ENCODE measurements at regions not wholly inside any gene's neighbourhood (a gene's known extent, or its start where the extent isn't known, plus 50 kb on each side); places are given as distances from the start of the nearest gene placed in this dataset.
"Not testable (repeated sequence)": the region's sequence is repeated elsewhere in the genome, so short reads cannot be mapped to it uniquely, and the experiment has no call there.

GRCh38 chr13:58882516-58882915, 1251.0 kb downstream of the PCDH17 start:
- DNase-seq (ENCODE audit: low read depth in 4 of 4, low spot score in 1 of 4): no peak

DNA sequence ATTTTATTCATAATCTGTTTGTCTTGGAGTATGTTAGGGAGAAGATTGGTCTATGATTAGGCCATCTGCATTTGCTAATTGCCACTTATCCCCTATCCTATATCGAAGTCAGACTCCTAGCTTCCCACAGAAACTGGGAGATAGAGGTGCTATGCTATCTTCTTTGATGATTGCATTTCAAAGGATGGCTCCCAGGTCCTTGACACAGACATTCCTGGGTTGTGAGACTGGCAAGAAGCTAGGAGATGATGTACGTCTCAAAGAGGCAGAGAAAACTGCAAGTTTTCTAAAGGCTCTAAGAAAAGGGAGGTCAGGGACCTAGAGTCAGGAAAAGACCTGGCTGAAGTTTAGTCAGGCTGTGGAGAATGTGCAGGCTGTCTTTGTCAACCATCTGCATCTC, 1251.9 kb downstream of the PCDH17 start:
- no peak for DNase-seq (ENCODE audit: low read depth in 4 of 4, low spot score in 1 of 4)

DNA sequence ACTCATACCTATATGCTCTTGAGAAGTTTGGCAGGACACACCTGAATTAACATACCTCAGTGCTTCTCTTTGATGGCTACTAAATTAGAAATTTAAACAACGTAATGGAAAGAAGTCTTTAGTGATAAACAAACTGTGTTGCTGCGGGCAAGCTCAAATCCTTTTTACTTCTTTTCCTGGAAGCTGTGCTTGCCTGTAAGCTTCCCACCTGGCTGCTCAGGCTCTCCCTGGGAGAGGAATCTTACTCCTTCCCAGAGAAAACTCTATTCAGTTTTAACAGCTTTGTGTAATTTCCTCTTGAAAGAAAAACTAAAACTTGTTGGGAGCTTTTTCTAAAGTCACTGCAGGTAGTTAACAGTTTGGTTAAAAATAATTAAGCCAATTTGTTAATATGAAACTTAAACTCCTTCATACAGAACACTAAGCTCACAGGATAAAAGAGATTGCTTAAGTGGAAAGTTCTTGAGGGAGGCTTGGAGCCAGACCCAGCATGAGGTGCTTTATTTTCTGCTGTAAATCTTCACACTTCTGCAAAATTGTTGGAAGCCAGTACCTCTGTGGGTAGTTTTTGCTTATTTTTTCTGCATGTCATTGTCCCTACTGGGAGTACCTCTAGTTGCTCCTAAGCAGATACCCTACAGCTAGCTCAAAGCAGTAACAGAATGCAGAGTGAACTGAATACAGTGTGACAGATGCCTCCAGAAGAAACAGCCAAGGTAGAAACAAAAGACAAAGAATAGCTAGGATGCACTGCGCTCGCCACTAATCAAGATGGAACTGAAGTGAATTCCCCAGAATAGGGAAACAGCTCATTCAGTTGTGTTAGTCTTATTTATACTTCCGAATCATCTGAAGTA, 1253.0 kb downstream of the PCDH17 start:
- DNase-seq (ENCODE audit: low read depth in 4 of 4, low spot score in 1 of 4): no peak

DNA sequence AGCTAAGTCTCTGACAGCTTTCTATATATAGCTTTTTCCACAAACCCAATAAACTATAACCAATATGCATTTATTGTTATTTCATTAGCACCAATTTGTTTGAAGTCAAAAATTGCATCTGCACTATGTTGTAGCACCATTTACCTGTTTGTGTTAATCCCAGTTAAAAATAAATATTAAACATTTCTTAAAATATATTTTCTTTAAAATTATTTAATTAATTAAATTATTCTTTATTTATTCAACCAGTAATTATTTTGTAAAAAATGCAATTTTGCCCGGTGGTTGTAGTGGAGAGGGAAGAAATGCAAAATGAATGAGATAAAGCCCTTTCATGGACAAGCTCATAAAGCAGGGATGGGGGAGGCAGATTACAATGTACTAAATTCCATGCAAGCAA, 1257.9 kb downstream of the PCDH17 start:
- DNase-seq (ENCODE audit: low read depth in 4 of 4, low spot score in 1 of 4): no peak

DNA sequence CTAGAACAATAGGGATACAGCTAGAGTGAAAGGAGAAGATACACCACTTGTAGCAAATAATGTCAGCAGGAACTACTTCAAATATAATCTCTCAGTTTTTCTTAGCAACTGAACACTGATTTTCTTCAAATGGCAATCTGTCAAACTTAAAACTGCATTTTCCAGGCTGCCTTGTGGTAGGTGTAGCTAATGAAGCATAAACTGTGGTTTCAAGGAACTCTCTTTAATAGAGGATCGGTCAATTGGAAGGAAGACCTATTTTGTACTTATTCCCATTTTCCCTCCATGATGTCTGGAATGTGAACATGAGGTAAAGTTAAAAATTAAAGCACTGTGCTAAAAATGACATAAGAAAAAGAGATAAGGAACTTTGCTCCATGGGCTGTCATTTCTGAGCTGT, 1261.9 kb downstream of the PCDH17 start:
- DNase-seq (ENCODE audit: low read depth in 4 of 4, low spot score in 1 of 4): no peak

GRCh38 chr13:58906329-58907007, 1257.3 kb downstream of the DIAPH3 start:
- no peak for DNase-seq (ENCODE audit: low read depth in 4 of 4, low spot score in 1 of 4)

DNA sequence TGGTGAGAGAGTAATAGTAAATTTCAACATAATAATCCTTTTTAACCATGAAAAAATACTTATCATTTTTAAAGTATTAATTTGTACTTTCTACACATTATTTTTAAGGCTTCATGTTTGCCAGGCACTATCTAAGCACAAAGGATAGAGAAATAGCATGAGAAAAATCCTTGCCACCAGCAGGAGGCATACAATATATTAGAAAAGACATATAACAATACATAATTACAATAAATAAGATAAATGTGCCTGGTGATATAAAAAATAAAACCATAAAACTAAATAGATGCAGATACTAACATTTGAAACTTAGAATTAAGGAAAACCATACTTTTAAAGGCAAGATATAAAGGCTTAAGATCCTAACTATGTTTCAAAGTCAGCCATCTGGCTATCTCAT, 1256.4 kb downstream of the DIAPH3 start:
- DNase-seq (ENCODE audit: low read depth in 4 of 4, low spot score in 1 of 4): no peak

GRCh38 chr13:58908019-58908679, 1255.6 kb downstream of the DIAPH3 start:
- DNase-seq (ENCODE audit: low read depth in 4 of 4, low spot score in 1 of 4): no peak

- no peak for DNase-seq (ENCODE audit: low read depth in 4 of 4, low spot score in 1 of 4)
Observed at GRCh38 chr13:58919551-58919950, 1244.2 kb downstream of the DIAPH3 start.

- DNase-seq (ENCODE audit: low read depth in 4 of 4, low spot score in 1 of 4): no peak
Observed at GRCh38 chr13:58921129-58921528, 1242.6 kb downstream of the DIAPH3 start.

DNA sequence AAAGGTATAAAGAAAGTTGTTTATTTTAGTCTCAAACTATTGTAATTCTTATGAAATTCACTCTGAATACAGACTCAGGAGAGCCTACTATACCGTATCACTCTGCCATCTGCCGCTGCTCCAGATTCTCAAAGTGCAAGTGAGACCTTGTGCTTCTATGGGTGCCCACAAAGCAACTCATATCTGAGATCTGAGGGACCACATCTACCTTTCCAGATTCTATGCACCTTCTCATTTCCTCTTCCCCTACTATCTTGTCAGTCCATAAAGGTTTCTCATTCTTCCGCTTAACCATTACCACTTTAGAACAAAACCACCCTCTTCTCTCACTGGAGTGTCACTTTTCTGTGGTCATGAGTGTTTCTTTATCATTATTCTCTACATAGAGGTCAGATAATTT, 1236.9 kb downstream of the DIAPH3 start:
- DNase-seq (ENCODE audit: low read depth in 4 of 4, low spot score in 1 of 4): no peak

DNA sequence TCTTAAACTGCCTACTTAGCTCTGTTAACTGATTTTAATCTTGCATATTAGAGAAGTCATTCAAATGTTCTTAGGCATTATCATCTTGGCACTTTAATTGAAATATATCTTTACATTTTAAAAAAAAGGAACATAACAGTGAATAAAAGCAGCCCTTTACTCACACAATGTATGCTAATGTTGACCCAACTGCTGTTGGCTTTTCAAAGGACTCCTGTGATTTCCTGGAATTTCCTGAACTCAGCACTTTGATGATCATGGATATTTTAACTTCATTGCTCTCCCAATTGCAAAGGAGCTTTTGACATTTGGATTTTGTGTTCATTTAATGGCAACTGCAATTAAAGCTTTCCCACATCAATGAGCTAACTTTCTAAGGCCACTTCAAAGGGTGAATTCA, 1230.3 kb downstream of the DIAPH3 start:
- no peak for DNase-seq (ENCODE audit: low read depth in 4 of 4, low spot score in 1 of 4)

GRCh38 chr13:58935689-58936088, 1228.0 kb downstream of the DIAPH3 start:
- DNase-seq (ENCODE audit: low read depth in 4 of 4, low spot score in 1 of 4): no peak

GRCh38 chr13:58946274-58946673, 1217.5 kb downstream of the DIAPH3 start:
- no peak for DNase-seq (ENCODE audit: low read depth in 4 of 4, low spot score in 1 of 4)

DNA sequence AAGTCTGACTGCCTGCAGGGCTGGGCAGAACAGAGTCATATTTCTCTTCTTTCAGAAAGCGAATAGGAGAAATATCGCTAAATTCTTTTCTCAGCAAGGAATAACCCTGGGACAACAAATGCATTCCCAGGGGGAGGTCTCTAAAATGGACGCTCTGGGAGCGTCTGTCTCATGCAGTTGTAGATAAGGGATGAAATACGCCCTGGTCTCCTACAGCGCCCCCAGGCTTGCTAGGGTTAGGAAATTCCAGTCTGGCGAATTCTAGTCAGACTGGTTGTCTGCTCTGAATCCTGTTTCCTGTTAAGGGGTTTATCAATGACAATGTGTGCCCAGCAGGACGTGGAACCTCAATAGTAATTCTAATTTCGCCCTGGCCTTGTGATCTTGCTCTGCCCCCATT, 1214.1 kb downstream of the DIAPH3 start:
- no peak for DNase-seq (ENCODE audit: low read depth in 4 of 4, low spot score in 1 of 4)

DNA sequence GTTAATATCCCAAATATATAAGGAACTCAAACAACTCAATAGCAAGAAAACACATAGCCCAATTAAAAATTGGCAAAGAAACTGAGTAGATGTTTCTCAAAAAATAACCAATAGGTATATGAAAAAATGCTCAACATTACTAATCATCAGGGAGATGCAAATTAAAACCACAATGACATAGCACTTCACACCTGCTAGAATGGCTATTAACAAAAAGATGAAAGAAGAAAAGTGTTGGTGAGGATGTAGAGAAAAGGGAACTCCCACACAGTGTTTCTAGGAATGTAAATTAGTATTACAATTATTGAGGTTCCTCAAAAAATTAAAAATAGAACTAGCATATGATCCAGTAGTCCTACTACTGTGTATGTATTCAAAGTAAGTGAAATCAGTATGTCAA, 1212.8 kb downstream of the DIAPH3 start:
- no peak for DNase-seq (ENCODE audit: low read depth in 4 of 4, low spot score in 1 of 4)

- DNase-seq (ENCODE audit: low read depth in 4 of 4, low spot score in 1 of 4): no peak
Observed at GRCh38 chr13:58953638-58954037, 1210.1 kb downstream of the DIAPH3 start.

GRCh38 chr13:58955546-58956385, 1208.0 kb downstream of the DIAPH3 start:
- no peak for DNase-seq (ENCODE audit: low read depth in 4 of 4, low spot score in 1 of 4)

- DNase-seq (ENCODE audit: low read depth in 4 of 4, low spot score in 1 of 4): not testable (repeated sequence)
Observed at GRCh38 chr13:58958097-58958496, 1205.6 kb downstream of the DIAPH3 start.

DNA sequence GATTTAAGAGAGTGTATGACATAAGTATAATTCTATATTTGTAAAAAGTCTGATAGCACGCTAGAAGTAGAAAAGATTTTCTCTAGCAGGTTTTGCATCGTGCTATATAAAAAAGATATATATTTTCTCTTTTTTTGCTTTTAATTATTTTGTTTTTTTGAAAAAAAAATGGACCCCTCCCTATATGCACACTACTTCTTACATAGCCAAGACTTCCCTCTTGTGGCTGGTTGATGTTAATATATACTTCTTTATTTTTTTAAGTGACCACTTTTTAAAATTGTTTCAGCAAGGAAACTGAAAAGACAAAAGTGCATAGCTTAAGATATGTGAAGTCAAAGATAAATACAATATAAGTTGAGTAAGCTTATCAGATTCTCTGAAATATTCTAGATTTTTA, 1202.8 kb downstream of the DIAPH3 start:
- DNase-seq (ENCODE audit: low read depth in 4 of 4, low spot score in 1 of 4): no peak

DNA sequence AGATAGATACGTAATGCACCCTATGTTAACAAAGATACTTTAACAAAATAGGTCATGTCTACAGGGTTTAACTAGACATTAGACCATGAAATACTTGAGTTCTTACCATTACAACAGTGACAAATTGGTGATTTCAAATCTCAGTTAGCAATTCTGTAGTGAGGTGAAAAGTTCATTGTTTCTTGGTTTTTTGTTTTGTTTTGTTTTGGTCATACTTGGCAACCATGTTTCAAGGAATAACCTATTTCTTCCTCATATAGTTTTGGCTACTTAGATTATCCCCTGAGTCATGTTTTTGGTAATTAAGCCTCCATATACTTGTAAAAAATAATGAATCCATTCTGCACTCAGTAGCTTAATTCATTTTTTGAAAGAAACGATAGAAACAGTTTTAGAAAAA, 1200.4 kb downstream of the DIAPH3 start:
- no peak for DNase-seq (ENCODE audit: low read depth in 4 of 4, low spot score in 1 of 4)
